HG03354 (cell line): ENCODE measurements at regions not wholly inside any gene's neighbourhood (a gene's known extent, or its start where the extent isn't known, plus 50 kb on each side); places are given as distances from the start of the nearest gene placed in this dataset.
A peak's percentile ranks its signal among the peaks of the same experiment; 100 is the strongest.
"Not testable (repeated sequence)": the region's sequence is repeated elsewhere in the genome, so short reads cannot be mapped to it uniquely, and the experiment has no call there.

Experiments
- ATAC-seq: cut with Tn5 transposase; IDR thresholded peaks from one replicate; pipeline ENCODE4 v1.9.1; 2021; ENCODE audit warnings: mild to moderate bottlenecking; ENCODE audit not compliant: unreplicated experiment, poor library complexity, severe bottlenecking

DNA sequence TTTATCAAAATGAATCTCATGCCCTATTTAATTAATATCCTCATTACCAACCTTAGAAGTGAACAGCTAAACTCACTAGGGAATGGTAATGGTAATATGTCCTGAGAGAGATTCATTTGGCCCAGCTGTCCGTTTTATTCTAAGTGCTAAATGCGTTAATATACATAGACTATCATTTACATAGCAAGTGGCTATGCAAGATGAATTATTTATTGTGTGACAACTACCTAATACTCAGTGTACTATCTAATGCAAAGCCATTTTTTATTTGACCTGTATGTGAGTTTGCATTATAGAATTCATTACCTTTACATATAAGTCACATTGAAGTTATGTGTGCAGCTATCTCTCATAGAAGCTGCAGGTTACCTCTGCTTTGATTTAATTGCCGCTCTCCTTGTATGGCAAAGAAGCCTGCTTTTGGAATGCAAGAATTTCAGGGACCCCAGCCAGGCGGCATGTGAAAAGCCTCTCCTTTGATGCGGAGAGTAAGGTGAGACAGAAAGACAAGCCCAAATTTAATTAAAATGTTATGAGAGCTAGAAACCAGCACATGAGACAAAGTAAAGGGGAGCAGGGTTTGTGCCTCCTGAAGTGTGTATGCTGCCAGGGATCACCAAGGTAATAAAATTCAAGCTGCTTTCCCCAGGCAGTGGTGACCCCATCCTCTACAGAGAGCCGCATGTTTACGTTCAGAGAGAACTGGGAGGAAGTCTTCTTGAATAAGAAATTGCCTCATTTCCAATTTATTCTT, 693.0 kb upstream of the MAP3K7 start:
- ATAC-seq = no peak

DNA sequence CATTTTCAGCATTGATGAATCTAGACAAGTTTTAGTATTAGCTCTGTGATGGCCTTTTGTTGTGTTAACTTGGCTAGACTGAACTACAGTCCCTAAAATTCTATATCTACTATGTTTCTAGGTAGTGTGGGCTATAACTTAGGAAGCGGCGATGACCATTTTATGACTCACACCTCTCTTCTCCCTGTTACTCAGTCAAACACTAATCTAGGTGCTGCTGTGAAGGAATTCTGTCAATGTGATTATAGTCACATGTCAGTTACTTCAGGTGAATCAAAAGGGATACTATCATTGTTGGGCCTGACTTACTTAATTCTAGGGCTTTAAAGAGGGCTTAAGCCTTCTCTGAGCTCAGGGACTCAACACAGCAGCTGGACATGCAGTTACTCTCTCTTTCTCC, 691.5 kb upstream of the MAP3K7 start:
- no peak for ATAC-seq

DNA sequence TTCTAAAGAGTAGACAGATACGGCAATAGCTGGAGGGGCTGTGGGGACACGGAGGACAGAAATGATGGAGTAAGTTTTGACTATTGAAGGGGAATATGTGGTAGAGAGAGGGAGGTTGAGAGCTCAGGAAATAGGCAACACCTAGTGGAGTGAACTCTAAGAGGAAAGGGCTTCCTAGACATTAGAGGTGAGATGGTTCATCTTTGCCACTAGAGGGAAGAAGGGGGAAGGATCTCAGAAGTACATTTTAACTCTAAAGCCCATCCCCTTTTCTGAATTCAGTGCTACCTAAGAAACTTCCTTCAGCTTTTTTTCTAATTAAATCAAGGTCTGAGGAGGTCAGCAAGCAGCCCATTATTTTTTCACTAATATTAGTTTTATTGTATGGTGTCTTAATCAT, 689.4 kb upstream of the MAP3K7 start:
- peak; percentile 72 for ATAC-seq

DNA sequence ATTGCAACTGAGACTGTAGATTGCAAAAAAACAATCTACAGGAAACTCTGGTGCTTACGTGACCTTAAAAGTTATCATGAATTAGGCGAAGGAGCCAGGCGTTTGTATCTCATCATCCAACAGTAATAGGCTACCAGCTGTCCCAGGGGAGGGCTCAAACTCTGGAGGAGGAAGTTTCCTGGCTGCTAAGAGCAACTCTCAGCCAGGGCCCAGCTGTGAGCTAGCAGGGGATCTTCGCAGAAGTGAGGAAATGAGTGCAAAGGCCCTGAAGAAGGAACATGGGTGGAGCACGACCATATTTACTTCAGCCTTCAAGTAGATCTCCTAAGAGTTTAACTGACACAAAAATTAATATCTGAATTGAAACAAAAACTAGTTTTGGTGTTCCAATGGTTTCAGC, 686.9 kb upstream of the MAP3K7 start:
- no peak for ATAC-seq

DNA sequence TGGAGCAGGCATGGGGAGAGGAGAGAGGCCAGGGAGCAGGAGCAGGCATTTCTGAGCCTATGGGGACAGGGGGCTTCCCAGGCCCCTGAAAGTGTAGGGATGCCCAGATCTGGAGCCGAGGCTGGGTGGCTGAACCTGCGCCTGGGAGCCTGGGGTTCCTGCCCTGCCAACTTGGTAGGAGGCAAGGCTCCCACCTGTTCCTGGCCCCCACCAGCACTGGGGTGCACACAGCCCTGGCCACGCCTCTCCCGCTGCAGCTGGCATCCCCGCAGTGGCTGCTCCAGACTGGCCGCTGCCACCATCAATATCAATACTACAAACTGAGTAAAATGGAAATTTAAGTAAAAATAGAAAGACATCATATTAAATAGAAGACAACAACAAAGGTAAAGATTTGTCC, 684.9 kb upstream of the MAP3K7 start:
- no peak for ATAC-seq

DNA sequence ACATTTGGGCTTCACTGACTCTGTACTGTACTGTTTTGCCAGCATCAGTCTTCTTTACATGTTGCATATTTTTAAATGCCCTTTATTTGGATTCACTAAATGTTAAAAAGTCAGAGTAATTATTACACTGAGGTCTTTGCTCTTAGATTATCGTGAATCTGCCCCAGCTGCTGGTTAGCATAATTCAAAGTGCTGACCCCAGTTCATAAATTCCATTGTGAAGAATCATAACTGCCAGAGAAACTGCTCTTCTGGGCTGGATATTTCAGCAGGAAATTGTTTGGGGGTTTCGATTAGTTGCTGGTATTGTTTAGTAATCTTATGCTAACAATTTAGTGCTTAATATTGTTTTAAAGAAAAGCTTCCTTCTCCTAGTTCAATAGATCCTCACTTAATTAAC, 682.1 kb upstream of the MAP3K7 start:
- no peak for ATAC-seq

DNA sequence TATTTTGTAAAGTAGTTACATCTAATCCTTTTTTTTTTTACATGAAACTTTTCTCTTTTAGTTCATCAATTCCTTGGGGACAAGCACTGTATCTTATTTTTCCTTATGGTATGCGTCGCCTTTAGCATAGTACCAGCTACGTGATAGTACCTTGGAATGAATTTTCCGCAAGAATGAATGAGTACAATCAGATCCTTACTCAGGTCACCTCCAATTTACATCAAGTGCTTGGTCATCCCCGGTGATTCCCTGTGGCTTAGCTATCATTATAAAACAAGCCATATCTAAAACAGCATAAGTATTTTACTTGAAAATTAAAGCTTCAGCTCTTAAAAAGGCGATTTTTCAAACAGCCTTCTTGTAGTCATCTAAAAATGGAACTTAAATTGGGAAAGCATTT, 680.4 kb upstream of the MAP3K7 start:
- ATAC-seq = no peak

DNA sequence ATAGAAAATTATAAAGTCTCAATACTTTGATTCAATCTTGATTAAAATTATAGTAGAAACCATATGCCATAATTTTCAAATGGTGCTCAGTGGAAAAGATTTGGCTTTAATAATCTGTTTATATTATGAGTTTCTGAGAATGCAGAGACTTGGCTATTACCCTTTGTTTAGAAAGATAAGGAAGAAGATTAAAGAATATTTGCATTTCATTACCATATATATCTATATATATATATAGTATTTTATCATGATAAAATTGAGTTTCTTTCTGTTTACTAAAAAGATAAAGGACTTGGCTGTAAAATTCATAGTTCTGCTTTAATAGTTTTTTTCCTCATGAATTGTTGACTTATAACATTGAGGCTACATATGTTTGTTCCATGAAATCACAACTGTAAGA, 679.3 kb upstream of the MAP3K7 start:
- no peak for ATAC-seq

DNA sequence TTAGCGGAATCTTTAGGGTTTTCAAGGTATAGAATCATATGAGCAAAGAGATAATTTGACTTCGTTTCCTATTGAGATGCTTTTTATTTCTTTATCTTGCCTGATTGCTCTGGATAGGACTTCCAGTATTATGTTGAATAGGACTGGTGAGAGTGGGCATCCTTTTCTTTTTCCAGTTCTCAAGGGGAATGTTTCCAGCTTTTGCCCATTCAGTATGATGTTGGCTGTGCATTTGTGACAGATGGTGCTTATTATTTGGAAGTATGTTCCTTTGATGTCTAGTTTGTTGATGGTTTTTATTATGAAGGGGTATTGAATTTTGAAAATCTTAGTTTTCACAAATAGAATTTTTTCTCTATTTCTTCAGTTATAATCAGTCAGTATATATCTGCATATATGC, 656.6 kb upstream of the MAP3K7 start:
- no peak for ATAC-seq

DNA sequence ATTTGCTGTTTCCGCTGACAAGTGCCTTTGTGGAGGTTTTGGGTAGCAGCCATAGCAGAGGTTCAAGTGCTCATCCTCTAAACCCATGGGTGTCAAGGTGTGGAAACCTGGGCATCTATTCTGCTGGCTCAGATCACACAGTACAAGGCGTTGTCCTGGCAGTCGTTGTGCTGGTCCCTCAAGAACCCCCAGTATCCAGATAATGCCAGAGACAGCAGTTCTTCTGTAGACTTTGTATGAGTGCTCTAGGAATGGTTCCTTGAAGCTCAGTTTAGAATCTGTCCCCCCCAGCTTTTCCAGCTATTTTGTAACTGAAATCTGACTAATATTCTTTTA, 655.7 kb upstream of the MAP3K7 start:
- no peak for ATAC-seq

DNA sequence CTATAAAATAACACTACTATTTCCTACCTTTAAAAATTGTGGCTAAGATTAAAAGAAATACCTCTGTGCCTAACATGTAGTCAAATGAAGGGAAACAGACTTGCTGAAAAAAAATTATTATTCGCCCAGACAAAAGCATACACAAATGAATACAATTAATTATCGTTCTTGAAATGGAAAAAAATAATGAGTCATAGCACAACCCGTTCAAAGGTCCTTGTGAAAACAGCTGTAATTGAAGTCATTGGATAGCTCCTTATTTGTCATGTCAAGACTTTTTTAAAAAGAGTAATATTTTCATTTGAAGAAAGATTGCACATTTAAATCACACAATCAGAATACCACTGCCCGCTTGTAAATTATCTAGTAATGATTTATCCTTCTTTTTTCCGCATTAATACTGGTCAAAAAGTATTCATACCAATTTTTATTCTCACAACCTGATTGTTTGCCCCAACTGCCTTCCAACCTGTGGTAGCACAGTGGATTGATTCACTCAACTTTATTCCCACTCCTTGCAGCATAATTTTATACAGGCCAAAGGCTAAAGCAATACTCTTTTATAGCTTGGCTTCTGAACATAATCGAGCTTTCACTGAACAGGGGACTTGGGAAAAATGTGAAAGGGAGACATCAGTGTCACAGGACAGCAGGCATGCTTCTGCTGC, 655.2 kb upstream of the MAP3K7 start:
- no peak for ATAC-seq

DNA sequence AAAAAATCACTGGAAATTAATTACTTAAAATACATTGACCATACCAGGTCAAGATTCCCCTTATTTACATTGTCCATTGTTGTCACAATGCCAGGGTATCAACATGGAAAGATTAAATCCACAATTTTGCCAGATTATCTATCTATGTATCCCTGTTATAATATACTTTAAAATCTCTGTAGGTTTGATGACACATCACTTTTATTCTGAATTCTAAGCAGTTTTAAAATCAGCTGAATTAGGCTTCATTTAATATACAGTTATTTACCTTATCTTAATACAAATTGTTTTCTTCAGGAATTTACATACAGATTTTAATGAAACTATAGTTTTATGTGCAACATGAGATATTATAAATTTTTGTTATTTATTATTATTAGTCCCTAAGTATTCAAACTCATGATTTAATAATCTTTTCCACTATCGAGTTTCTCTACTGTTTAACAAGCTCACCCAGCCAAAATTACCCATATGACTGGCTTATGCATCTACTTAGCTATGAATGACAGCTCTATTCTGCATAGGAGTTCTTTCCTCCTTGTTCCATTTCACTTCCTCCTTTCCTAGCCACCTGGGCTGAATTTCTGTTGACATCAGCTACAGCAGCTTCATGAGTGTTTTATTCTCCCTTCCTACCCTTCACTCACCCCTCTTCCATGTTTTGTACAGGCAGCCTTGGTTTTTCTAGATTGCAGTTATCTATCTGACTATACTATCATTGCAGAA, 654.2 kb upstream of the MAP3K7 start:
- peak; percentile 71 for ATAC-seq

DNA sequence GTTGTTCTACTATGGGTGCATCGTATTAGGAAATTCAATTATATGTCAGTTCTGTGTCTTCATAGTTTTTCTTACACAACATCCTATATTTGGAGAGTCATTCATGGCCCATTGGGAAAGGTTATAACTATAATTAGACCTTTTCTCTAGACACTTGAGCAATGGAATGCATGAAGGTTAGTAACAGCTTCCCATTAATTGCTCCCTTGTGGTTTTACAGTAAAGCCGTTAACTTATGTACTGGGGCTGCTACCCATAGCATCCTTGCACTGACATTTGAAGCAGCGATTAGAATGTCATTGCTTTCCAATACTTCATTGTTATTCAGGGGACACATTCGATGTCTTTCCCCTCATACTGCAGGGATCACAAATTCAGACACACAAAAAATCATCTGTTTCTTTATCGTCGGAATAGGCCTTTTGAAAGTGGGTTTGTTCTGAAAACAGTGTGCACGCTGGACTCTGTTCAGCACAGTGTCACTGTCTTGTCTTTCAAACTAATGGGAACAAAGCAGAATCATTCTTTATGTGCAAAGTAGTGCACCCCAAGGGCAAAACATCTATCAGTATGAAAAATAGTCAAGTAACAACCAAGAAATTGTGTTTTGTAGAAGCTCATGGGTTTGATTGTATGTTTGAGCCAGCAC, 634.3 kb upstream of the MAP3K7 start:
- no peak for ATAC-seq

DNA sequence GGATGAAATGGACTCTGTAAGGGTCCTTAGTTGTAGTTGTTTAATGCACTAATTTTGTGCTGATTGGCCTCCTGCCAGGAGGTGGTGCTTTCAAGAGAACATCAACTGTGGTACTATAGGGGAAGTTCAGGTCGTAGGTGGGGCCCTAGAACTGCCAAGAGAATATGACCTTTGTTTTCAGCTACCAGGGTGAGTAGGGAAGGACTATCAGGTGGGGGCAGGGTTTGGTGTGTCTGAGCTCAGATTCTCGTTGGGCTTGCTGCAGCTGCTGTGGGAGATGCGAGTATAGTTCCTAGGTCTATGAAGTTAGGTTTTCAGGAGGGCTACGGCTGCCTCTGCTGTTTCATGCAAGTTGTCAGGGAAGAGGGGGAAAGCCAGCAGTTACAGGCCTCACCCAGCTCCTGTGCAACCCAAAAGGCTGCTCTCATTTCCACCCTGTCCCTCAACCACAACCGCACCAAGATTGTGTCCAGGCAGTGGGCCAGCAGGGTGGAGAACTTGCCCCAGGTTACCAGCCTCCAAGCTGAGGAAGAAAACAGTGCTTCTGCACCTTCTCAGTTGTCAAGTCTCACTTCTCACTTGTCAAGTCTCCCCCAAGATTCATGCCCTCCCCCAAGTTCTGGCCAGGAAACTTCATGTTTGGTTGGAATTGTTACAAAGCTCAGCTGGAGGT, 626.5 kb upstream of the MAP3K7 start:
- ATAC-seq = no peak

DNA sequence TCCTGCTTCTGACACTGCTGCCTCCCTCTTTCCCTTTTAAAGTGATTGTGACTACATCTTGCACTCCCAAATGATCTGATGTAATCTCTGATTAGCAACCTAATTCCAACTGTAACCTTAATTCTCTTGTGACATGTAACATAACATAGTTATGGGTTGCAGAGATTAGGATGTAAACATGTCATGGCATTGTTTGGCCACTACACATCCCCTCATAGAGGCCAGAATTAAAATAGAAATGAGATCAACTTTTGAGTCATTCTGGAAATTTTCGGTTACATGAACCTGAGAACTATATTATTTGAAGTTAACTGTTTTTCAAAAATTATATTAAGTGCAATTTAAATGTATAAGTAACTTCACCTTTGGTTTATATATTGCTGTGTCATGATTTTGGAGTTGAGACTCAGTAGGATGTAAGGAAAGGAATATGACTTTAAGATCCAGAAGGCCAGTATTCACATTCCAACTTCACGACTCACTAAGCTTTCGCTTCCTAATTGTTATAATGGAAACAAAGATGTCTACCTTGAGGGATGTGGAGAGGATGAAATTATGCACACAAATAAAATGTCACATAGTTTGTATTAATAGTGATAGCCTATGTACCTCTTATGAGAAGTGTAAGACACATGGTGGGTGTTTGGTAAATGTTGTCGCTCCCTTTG, 611.9 kb upstream of the MAP3K7 start:
- no peak for ATAC-seq

DNA sequence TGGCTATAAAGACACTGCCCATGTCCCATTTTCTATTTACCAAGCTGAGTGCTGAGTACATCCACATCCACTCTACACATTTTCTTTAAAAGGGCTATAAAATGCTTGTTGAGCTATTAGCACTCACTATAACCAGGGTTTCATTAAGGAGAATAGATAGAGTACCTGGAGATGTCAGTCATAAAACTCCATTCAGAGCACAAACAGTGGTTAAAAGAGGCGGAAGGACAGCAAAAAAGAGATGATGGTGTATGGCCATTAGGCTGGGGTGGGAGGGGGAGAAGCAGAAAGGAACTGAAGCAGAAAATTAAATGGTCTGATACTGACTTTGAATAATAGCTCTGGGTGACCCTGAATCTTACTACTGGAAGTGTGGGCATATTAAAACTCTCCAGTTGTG, 609.9 kb upstream of the MAP3K7 start:
- ATAC-seq = no peak

DNA sequence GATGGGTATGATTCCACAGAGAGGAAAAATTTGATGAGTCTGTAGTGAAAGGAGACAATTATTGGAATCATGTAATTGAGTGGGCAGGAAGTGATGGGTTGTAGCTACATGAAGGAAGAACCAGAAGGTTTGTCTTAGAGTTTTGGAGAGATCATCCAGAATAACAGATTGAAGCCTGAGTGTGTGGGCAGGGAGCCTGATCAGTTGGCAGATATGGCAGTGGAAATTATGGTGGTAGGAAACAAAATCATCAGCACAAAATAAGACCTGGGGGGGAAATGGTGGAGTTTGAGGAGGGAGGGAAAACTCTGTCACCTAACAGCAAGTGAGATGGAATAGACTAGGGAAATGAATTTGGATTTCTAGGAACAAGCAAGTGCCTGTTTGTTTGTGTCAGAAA, 606.6 kb upstream of the MAP3K7 start:
- no peak for ATAC-seq

DNA sequence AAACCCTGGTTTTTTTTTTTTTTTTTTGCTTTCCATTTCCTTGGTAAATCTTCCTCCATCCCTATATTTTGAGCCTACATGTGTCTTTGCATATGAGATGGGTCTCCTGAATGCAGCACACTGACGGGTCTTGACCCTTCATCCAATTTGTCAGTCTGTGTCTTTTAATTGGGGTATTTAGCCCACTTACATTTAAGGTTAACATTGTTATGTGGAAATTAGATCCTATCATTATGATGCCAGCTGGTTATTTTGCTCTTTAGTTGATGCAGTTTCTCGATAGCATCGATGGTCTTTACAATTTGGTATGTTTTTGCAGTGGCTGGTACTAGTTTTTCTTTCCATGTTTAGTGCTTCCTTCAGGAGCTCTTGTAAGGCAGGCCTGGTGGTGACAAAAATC, 603.2 kb upstream of the MAP3K7 start:
- not testable (repeated sequence) for ATAC-seq

DNA sequence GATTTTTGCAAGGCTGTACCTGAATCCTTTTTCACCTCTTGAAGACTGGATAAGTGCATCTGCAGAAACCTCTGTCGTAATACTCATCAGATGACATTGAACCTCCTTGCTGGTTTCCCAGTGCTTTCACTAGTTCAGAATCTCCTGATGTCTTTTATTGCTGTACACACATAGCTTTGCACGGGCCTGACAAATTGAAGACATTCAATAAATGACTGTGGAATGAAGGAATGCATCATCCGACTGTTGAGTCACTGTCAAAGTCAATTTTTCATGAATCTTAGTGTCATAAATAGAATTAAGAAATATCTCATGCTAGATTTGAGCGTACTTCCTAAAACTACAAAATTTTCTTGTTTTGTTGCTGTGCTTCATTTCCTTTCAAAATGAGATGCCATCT, 598.2 kb upstream of the MAP3K7 start:
- no peak for ATAC-seq

DNA sequence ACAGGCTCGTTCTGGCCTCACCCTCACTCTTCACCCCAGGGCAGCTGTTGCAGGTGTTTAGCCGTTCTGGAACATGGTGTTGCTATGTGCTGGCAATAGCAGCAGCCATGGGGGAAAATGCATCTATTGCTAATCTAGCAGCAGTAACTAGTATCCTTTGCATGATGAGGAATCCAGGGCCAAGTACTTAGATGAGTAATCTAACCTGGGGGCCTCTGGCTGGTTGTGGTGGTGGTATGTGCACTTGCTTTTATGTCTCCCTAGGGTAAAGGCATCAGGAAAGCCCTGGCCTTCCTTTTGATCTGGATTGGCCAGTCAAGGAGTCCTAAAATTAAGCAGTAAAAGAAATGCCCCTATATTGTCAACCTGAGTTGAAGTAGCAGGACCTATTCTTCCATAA, 594.5 kb upstream of the MAP3K7 start:
- no peak for ATAC-seq
